ENCODE measurements at regions not wholly inside any gene's neighbourhood (a gene's known extent, or its start where the extent isn't known, plus 50 kb on each side); places are given as distances from the start of the nearest gene placed in this dataset.

DNA sequence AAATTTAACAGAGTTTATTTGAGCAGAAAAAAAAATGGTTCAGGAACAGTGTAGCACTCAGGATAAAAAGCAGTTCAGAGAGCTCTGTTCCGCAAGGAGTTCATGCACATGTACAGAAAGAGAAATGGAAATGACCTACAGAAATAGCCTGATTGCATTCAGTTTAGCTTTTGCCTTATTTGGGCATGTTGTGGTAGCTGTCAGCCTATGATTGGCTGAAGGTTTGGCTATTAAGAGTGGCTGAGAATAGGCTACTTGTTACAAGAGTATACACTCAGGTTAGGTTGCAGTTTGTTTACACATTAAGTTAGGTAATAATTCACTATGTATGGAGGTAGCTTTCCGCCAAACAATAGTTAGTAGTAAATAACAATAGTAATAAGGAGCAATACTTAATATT is 511.0 kb upstream of the TMPRSS15 start:
- ATAC-seq = no peak
- DNase-seq = no peak
- no peaks in the 10 kb centered on the region for H3K4me1 ChIP-seq (ENCODE audit: low read depth)
- TF ChIP-seq, protein P1, sequence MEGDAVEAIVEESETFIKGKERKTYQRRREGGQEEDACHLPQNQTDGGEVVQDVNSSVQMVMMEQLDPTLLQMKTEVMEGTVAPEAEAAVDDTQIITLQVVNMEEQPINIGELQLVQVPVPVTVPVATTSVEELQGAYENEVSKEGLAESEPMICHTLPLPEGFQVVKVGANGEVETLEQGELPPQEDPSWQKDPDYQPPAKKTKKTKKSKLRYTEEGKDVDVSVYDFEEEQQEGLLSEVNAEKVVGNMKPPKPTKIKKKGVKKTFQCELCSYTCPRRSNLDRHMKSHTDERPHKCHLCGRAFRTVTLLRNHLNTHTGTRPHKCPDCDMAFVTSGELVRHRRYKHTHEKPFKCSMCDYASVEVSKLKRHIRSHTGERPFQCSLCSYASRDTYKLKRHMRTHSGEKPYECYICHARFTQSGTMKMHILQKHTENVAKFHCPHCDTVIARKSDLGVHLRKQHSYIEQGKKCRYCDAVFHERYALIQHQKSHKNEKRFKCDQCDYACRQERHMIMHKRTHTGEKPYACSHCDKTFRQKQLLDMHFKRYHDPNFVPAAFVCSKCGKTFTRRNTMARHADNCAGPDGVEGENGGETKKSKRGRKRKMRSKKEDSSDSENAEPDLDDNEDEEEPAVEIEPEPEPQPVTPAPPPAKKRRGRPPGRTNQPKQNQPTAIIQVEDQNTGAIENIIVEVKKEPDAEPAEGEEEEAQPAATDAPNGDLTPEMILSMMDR (IDR thresholded peaks at IDR 0.05) = no peak
- H3K9me3 ChIP-seq = no peaks in the 10 kb centered on the region
- intact Hi-C loops (cut with DNase I, micrococcal nuclease) = no loop called here
- H3K4me3 ChIP-seq = no peak overlapping the region
- no peaks in the 10 kb centered on the region for H3K36me3 ChIP-seq (ENCODE audit: low read depth)

DNA sequence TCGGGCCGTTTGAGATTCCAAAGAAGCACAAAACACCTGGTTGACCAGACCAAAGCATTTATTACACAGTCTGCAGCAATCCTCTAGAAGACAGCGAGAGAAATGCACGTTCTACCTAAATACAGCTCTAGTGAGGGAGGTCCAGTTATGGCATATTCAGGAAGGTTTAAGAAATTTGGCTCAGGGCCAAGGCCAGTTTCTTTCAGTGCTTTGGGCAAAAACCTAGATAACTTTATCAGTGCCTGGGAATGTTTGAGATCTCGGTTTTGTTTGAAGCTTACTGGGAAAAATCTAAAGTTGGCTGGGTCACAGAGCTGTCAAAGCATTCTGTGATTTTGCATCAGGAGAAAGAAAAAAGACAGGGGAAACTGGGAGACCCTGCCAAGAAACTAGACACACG is 514.0 kb upstream of the TMPRSS15 start:
- intact Hi-C loops (cut with DNase I, micrococcal nuclease) = no loop called here
- H3K9me3 ChIP-seq = no peaks in the 10 kb centered on the region
- ATAC-seq (no peak), DNase-seq (no peak)
- no peaks in the 10 kb centered on the region for H3K4me1 ChIP-seq (ENCODE audit: low read depth)
- no peaks in the 10 kb centered on the region for H3K36me3 ChIP-seq (ENCODE audit: low read depth)
- TF ChIP-seq, protein P1 (IDR thresholded peaks at IDR 0.05) = no peak
- H3K4me3 ChIP-seq = no peak overlapping the region

DNA sequence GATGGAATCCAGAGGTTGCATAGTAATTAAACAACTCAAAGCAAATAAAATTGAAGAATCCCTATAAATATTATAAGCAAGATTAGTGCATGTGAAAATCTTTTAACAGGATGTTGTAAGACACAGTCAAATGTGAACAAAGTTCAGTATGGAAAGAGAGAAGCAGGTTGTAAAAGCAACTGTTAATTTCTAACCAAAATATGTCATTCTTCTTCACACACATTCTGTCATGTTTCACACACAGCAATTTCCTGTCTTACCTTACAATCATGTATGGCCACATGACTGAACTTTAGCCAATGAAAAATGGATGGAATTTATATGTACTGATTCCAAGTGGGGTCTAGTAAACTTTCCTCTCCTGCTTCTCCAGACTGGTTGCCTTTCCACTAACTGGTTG is 527.7 kb upstream of the TMPRSS15 start:
- H3K36me3 ChIP-seq (ENCODE audit: low read depth) = no peaks in the 10 kb centered on the region
- ATAC-seq (no peak), DNase-seq (no peak)
- no peak overlapping the region for H3K4me3 ChIP-seq
- H3K4me1 ChIP-seq (ENCODE audit: low read depth) = no peaks in the 10 kb centered on the region
- TF ChIP-seq, protein P1 (IDR thresholded peaks at IDR 0.05) = no peak
- H3K9me3 ChIP-seq = no peaks in the 10 kb centered on the region
- intact Hi-C loops (cut with DNase I, micrococcal nuclease) = no loop called here

DNA sequence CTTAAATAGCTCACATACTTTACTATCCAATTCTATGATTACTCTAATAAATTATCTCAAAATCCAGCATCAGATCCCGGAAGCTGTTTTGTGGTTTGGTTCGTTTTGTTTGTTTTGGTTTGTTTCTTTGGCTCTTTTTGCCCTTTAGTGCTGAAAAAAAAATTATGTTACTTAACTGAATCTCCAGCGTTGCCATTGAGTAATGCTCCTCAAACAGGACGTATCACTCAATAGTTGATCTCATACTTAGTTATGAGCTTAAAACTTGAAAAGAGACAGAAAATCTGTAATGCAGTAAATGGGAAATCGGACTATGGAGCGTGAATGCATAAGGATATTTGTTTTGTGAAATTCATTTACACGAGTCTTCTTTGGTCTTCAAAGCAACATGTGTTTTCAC is 533.8 kb upstream of the TMPRSS15 start:
- ATAC-seq (no peak), DNase-seq (no peak)
- no peaks in the 10 kb centered on the region for H3K9me3 ChIP-seq
- no peak overlapping the region for H3K4me3 ChIP-seq
- no peaks in the 10 kb centered on the region for H3K36me3 ChIP-seq (ENCODE audit: low read depth)
- intact Hi-C loops (cut with DNase I, micrococcal nuclease) = no loop called here
- TF ChIP-seq, protein P1 (IDR thresholded peaks at IDR 0.05) = no peak
- no peaks in the 10 kb centered on the region for H3K4me1 ChIP-seq (ENCODE audit: low read depth)

DNA sequence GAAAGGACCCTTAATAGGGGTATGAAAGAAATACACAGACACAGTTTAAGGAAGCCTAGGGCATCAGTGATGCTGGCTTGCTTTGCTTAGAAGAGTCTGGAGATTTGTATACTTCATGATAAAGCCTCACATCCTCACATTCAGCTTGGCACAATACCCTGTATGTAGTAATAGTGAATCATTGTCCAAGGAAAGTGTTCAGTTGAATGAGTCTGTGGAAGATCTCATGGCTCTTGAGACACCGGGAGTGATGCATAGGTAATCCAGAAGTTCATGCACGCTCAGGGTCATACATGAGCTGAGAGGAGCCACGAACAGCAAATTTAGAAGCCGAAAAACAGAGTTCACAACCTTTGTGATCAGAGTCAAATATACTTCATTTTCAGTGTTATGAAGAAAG is 537.2 kb upstream of the TMPRSS15 start:
- Histone ChIP-seq H3K36me3 (ENCODE audit: low read depth) (no peaks in the 10 kb centered on the region), H3K4me1 (ENCODE audit: low read depth) (no peaks in the 10 kb centered on the region), H3K9me3 (no peaks in the 10 kb centered on the region), H3K4me3 (no peak overlapping the region)
- TF ChIP-seq, protein P1 (IDR thresholded peaks at IDR 0.05) = no peak
- no peak for ATAC-seq
- no peak for DNase-seq
- intact Hi-C loops (cut with DNase I, micrococcal nuclease) = no loop called here

DNA sequence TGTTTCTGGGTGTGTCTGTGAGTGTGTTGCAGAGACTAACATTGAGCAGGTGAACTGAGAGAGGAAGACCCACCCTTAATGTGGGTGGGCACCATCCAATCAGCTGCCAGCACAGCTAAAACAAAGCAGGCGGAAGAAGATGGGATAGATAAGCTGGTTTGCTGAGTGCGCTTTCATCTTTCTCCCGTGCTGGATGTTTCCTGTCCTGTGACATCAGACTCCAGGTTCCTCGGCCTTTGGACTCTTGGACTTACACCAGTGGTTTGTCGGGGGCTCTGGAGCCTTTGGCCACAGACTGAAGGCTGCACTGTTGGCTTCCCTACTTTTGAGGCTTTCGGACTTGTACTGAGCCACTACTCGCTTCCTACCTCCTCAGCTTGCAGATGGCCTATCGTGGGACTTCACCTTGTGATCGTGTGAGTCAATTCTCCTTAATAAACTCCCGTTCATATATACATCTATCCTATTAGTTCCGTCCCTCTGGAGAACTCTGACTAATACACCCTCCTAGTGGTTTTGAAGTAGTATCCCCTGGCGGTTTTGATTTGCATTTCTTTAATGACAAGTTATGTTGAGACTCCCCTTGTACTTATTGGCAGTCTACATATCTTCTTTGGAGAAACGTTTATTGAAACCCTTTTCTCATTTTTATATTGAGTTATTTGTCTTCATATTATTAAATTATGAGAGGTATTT is 546.6 kb upstream of the TMPRSS15 start:
- Histone ChIP-seq H3K4me1 (ENCODE audit: low read depth) (peaks cover 6% of the 10 kb centered on the region), H3K4me3 (no peak overlapping the region), H3K36me3 (ENCODE audit: low read depth) (no peaks in the 10 kb centered on the region), H3K9me3 (no peaks in the 10 kb centered on the region)
- no peak for ATAC-seq
- no peak for DNase-seq
- TF ChIP-seq, protein P1 (IDR thresholded peaks at IDR 0.05) = no peak
- intact Hi-C loops (cut with DNase I, micrococcal nuclease) = no loop called here
